ENCODE measurements at regions not wholly inside any gene's neighbourhood (a gene's known extent, or its start where the extent isn't known, plus 50 kb on each side); places are given as distances from the start of the nearest gene placed in this dataset.

- TF ChIP-seq POLR2A (IDR thresholded peaks at IDR 0.05) (no peak), CTCF (IDR thresholded peaks at IDR 0.05 in 4 of 5, conservative IDR thresholded peaks at IDR 0.05 in 1 of 5) (no peak)
Observed at GRCh38 chr15:92725171-92725570, 69.6 kb upstream of the FAM174B start.

Data from gastrocnemius medialis (tissue), 4 donors.